Endothelial cell of umbilical vein (primary cell): ENCODE measurements at regions not wholly inside any gene's neighbourhood (a gene's known extent, or its start where the extent isn't known, plus 50 kb on each side); places are given as distances from the start of the nearest gene placed in this dataset.

Experiments used
- BruUV-seq: library from RNA; stranded (reverse); fragments of 400-500 nt; replicated peaks from 2 replicates; lab custom pipeline; 2021; lab: Mats Ljungman, UMichigan
- CTCF ChIA-PET: fragments of 300-600, 350-600 bp; sonication (Branson Sonifier 250); formaldehyde crosslinking; loops from one replicate; lab custom pipeline; 2021; ENCODE audit warnings: antibody characterized with exemption, inconsistent platforms; lab: Charles Lee
- POLR2A ChIA-PET: fragments of 300-600, 350-600 bp; sonication (Branson Sonifier 250); formaldehyde crosslinking; loops from one replicate; lab custom pipeline; 2021; ENCODE audit warnings: antibody characterized with exemption, inconsistent platforms; lab: Charles Lee
- DNase-seq: peaks from one replicate; pipeline ENCODE4 v3.0.0-alpha.2; 2011; ENCODE audit warnings: low read depth, low spot score
- FAIRE-seq: peaks from 2 replicates; lab custom pipeline; 2011; peaks lifted over from hg19 to GRCh38; lab: Jason Lieb, UNC
- H2AFZ ChIP-seq: 2 replicates; pipeline ENCODE4 v1.6.0; 2012; ENCODE audit warnings: low read depth, low read length, control low read depth, inconsistent platforms
- H3K27ac ChIP-seq: 2 replicates; pipeline ENCODE4 v1.5.1; 2011; ENCODE audit warnings: low read depth, mild to moderate bottlenecking, control low read depth, low read length, moderate library complexity; ENCODE audit not compliant: insufficient read depth
- H3K27me3 ChIP-seq, 2 experiments: 2 replicates each; pipeline versions ENCODE4 v1.6.0 to v1.6.1; 2011; ENCODE audit warnings: low read length in 2 of 2, mixed read lengths in 1 of 2; ENCODE audit not compliant: control insufficient read depth in 2 of 2, insufficient read depth in 2 of 2
- H3K36me3 ChIP-seq, 2 experiments: 2 replicates in 1 of 2; 3 replicates in 1 of 2; pipeline ENCODE4 v1.5.1; 2011; ENCODE audit warnings: low read length in 2 of 2, mild to moderate bottlenecking in 1 of 2, moderate library complexity in 1 of 2; ENCODE audit not compliant: control insufficient read depth in 2 of 2, insufficient read depth in 2 of 2; ENCODE audit errors: extremely low read depth in 1 of 2
- H3K4me1 ChIP-seq: 3 replicates; pipeline ENCODE4 v1.5.1; 2011; ENCODE audit warnings: mild to moderate bottlenecking, low read length; ENCODE audit not compliant: control insufficient read depth, insufficient read depth; ENCODE audit errors: extremely low read depth
- H3K4me2 ChIP-seq: 2 replicates; pipeline ENCODE4 v1.6.1; 2011; ENCODE audit warnings: low read length, control low read depth, mixed read lengths; ENCODE audit not compliant: insufficient read depth
- H3K4me3 ChIP-seq, 3 experiments: fragments of 200-600 bp in 1 of 3; sonication (generic), shearing (Covaris generic) in 1 of 3; replicated peaks in 1 of 3; 2 replicates each; pipeline ENCODE4 v1.5.1; 2011 to 2016; ENCODE audit warnings: control low read depth in 3 of 3, low read length in 3 of 3, mild to moderate bottlenecking in 2 of 3, inconsistent platforms in 1 of 3, low read depth in 1 of 3, moderate library complexity in 1 of 3; ENCODE audit not compliant: insufficient read depth in 1 of 3
- H3K79me2 ChIP-seq: 2 replicates; pipeline ENCODE4 v1.6.0; 2012; ENCODE audit warnings: low read length, inconsistent platforms; ENCODE audit not compliant: control insufficient read depth, insufficient read depth
- H3K9ac ChIP-seq: replicated peaks from 2 replicates; pipeline ENCODE3; 2011; ENCODE audit warnings: low read length, control low read depth; ENCODE audit not compliant: insufficient read depth; ENCODE audit errors: extremely low read depth
- H3K9me1 ChIP-seq: replicated peaks from 3 replicates; pipeline ENCODE4 v1.6.0; 2011; ENCODE audit warnings: mild to moderate bottlenecking, low read length; ENCODE audit not compliant: control insufficient read depth, insufficient read depth; ENCODE audit errors: extremely low read depth
- H3K9me3 ChIP-seq: replicated peaks from 2 replicates; pipeline ENCODE4 v1.5.1; 2012; ENCODE audit warnings: low read length, inconsistent platforms; ENCODE audit not compliant: control insufficient read depth, insufficient read depth
- H4K20me1 ChIP-seq: replicated peaks from 2 replicates; pipeline ENCODE3; 2011; ENCODE audit warnings: mild to moderate bottlenecking, low read length; ENCODE audit not compliant: control insufficient read depth, insufficient read depth; ENCODE audit errors: extremely low read depth
- EZH2 ChIP-seq: IDR thresholded peaks from 2 replicates; pipeline ENCODE4 v1.6.1; 2012; ENCODE audit warnings: borderline replicate concordance, low read depth, mild to moderate bottlenecking, moderate library complexity, low read length, inconsistent platforms; ENCODE audit not compliant: severe bottlenecking
- FOS ChIP-seq: IDR thresholded peaks from 2 replicates; pipeline ENCODE4 v1.6.1; 2011; ENCODE audit warnings: mild to moderate bottlenecking, low read length, moderate library complexity, borderline replicate concordance; ENCODE audit not compliant: insufficient read depth
- GATA2 ChIP-seq: IDR thresholded peaks from 2 replicates; pipeline ENCODE4 v1.7.0; 2011; ENCODE audit warnings: low read depth, mild to moderate bottlenecking, moderate library complexity, mixed read lengths, low read length; ENCODE audit not compliant: insufficient read length, insufficient read depth
- JUN ChIP-seq: IDR thresholded peaks from 2 replicates; pipeline ENCODE4 v1.6.1; 2011; ENCODE audit warnings: borderline replicate concordance, low read depth; ENCODE audit not compliant: insufficient read length, insufficient read depth
- MYC ChIP-seq: IDR thresholded peaks from one replicate; pipeline ENCODE4 v1.6.1; 2011; ENCODE audit warnings: mild to moderate bottlenecking, low read depth, low read length
- POLR2A ChIP-seq: IDR thresholded peaks from 2 replicates; pipeline ENCODE4 v1.6.1; 2012; ENCODE audit warnings: low read depth, mild to moderate bottlenecking, control low read depth, low read length
- POLR2AphosphoS5 ChIP-seq: IDR thresholded peaks from 2 replicates; pipeline ENCODE4 v1.6.1; 2012; ENCODE audit warnings: low read depth, mild to moderate bottlenecking, control low read depth, low read length, moderate library complexity; ENCODE audit not compliant: insufficient read depth
- dilution Hi-C: fragments of 300-500 bp; cut with MboI; formaldehyde crosslinking; loops from one replicate; pipeline ENCODE4 v1.15.0; 2019; ENCODE audit warnings: low sequenced_read_pairs; ENCODE audit not compliant: extremely low pct_ligation_motif_present
- intact Hi-C: fragments of 100-400 bp; cut with micrococcal nuclease; formaldehyde crosslinking; loops from one replicate; pipeline ENCODE4 v1.10.0; 2022
- TF ChIP-seq, protein P1 (sequence below): IDR thresholded peaks from 2 replicates; pipeline ENCODE4 v1.6.1; 2011; ENCODE audit not compliant: insufficient read depth, insufficient read length
- TF ChIP-seq, protein P2 (sequence below), 2 donors: IDR thresholded peaks; 1 replicate in 1 of 2; 2 replicates in 1 of 2; pipeline ENCODE4 v1.5.1; 2011; ENCODE audit warnings: low read length in 2 of 2, mild to moderate bottlenecking in 2 of 2, moderate library complexity in 2 of 2, control low read depth in 1 of 2, inconsistent platforms in 1 of 2, low read depth in 1 of 2; ENCODE audit not compliant: insufficient read depth in 1 of 2; ENCODE audit errors: extremely low read depth in 1 of 2

DNA sequence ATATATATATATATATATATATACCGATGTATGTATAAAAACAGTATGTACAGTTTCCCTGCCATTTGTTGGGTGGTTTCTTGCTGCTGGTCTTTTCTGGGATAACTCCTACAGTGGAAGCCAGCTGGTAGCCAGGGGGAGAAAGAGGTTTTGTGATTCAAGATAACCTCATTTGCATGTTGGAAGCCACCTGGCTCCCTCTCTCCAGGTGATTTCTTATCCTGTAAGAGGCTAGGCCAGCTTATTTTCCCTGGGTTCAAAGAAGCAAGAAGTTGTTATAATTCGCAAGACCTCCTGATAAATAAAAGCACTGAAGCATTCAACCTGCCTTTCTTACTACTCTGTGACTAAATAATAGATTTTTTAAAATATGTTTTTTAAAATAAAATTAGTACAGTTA is 443.3 kb downstream of the VGLL3 start:
- Histone ChIP-seq H3K9ac (no peak overlapping the region), H3K36me3 (no peaks in the 10 kb centered on the region), H4K20me1 (no peaks in the 10 kb centered on the region), H3K27me3 (no peaks in the 10 kb centered on the region), H3K79me2 (no peaks in the 10 kb centered on the region), H3K4me1 (no peaks in the 10 kb centered on the region), H3K4me2 (no peak overlapping the region), H3K27ac (no peak overlapping the region), H2AFZ (no peak overlapping the region), H3K4me3 (no peak overlapping the region), H3K9me1 (no peaks in the 10 kb centered on the region), H3K9me3 (peaks cover 2% of the 10 kb centered on the region)
- dilution Hi-C loops (no loop called here), intact Hi-C loops (no loop called here)
- no TSS peak for BruUV-seq
- no peak for TF ChIP-seq EZH2
- TF ChIP-seq MYC, result no peak
- no peak for TF ChIP-seq GATA2
- no peak for TF ChIP-seq POLR2AphosphoS5
- TF ChIP-seq JUN, result no peak
- TF ChIP-seq, protein P1, sequence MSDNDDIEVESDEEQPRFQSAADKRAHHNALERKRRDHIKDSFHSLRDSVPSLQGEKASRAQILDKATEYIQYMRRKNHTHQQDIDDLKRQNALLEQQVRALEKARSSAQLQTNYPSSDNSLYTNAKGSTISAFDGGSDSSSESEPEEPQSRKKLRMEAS, result no peak
- TF ChIP-seq POLR2A, result no peak
- no peak for TF ChIP-seq FOS
- TF ChIP-seq, protein P2, sequence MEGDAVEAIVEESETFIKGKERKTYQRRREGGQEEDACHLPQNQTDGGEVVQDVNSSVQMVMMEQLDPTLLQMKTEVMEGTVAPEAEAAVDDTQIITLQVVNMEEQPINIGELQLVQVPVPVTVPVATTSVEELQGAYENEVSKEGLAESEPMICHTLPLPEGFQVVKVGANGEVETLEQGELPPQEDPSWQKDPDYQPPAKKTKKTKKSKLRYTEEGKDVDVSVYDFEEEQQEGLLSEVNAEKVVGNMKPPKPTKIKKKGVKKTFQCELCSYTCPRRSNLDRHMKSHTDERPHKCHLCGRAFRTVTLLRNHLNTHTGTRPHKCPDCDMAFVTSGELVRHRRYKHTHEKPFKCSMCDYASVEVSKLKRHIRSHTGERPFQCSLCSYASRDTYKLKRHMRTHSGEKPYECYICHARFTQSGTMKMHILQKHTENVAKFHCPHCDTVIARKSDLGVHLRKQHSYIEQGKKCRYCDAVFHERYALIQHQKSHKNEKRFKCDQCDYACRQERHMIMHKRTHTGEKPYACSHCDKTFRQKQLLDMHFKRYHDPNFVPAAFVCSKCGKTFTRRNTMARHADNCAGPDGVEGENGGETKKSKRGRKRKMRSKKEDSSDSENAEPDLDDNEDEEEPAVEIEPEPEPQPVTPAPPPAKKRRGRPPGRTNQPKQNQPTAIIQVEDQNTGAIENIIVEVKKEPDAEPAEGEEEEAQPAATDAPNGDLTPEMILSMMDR (IDR thresholded peaks at IDR 0.05; ENCODE audit: extremely low read depth in 1 of 2, insufficient read depth in 1 of 2, low read depth in 1 of 2, low read length in 2 of 2), result no peak
- DNase-seq (no peak), FAIRE-seq (no peak)
- ChIA-PET CTCF (no interaction called here), POLR2A (no interaction called here)
